NCI-H1694 treated with DMSO at 0.1 percent for 48 hours (cell line): ENCODE measurements at regions not wholly inside any gene's neighbourhood (a gene's known extent, or its start where the extent isn't known, plus 50 kb on each side); places are given as distances from the start of the nearest gene placed in this dataset.

ENCODE experiments used
- DNase-seq: peaks from one replicate; lab custom pipeline; 2025; lab: John Stamatoyannopoulos, UW

- DNase-seq, result no peak
Measured at GRCh38 chr13:107573184-107573583, 642.2 kb downstream of the LIG4 start.

DNA sequence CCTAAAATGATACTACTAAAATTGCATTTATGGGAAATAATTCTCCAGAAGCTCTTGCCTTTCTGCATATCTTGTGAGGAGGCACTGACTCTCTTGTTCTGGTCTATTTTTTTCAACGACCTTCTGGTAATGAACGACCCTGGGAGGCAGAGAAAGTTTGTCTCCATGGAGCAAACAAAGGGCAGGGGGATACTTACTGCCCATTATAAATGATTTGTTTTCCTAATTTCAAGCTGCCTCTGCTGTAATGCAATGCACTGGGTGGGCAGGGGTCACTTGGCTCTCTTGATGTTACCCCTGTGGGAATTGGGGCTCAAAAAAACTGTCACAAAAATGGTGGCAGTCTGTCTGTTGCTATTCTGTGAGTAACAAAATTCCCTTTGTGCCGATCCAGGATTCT lies 643.2 kb downstream of the LIG4 start:
- DNase-seq, result no peak

GRCh38 chr13:107568181-107568580 lies 647.2 kb downstream of the LIG4 start:
- DNase-seq, result no peak

- DNase-seq, result no peak
Measured at GRCh38 chr13:107563099-107563925, 652.0 kb downstream of the LIG4 start.

- no peak for DNase-seq
Measured at GRCh38 chr13:107562203-107562602, 653.1 kb downstream of the LIG4 start.

GRCh38 chr13:107554460-107554859 lies 660.9 kb downstream of the LIG4 start:
- DNase-seq, result no peak

GRCh38 chr13:107553838-107554237 lies 661.5 kb downstream of the LIG4 start:
- DNase-seq, result no peak

DNA sequence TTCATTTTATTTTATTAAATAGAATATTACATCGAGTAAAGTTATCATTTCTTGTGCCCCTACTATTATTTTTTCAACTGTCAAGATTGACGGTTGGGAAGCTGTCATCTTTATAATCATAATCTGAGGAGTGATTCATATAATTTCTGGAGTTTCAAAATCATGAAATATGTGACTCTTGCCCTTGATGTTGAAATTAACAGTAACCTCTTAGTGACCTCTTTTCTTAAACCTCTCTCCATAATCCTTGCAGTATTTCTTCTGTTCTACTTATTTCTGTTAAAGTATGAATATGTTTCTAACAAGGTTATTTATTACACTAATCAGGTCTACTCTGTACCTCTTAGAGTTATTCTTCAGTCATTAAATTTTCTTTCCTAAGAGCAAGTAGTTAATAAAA lies 663.8 kb downstream of the LIG4 start:
- no peak for DNase-seq

- no peak for DNase-seq
Measured at GRCh38 chr13:107548338-107548737, 667.0 kb downstream of the LIG4 start.

DNA sequence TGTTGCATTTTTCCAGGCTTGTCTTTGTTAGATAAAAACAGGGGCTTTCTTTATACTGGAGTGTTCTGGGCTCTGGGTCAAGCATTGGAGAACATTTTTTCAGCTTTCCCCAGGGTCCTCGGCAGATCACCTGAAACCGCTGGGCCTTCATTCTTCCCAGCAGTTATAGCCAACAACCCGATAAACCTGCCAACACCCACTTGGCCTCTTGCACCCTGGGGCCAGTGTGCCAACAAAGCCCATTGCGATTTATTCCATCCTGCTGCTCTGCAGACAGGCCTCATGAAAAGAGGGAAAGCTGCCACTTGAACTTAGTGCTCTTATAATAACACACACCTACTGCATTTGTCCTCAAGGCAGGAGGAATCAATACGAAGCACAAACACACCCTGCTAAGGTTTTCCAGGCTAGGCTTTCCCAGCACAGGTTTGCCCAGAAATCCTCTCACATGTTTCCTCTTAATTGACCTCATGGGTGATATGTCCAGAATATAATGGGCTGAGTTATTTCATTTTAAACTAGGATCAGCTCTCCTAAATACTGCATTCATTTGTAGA lies 669.3 kb downstream of the LIG4 start:
- DNase-seq, result no peak

GRCh38 chr13:107534548-107534947 lies 680.8 kb downstream of the LIG4 start:
- DNase-seq, result no peak

DNA sequence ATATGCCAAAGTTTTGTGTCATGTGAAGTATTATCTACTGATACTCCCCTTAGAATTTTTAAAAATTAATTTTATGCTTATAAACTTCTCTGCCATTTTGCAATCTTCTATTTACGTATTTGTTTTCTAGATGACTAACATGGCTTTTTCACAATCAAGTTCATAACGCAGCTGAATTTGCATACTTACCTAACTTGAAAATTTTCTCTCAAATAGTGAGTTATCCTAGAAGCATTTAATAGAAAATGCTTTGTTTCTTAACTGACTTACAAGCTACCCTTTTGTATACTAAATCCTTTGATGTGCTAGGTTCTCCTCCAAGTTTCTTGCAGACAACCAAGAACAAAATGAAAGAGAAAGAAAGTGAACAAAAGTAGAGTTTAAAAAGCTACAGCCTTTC lies 683.5 kb downstream of the LIG4 start:
- no peak for DNase-seq

DNA sequence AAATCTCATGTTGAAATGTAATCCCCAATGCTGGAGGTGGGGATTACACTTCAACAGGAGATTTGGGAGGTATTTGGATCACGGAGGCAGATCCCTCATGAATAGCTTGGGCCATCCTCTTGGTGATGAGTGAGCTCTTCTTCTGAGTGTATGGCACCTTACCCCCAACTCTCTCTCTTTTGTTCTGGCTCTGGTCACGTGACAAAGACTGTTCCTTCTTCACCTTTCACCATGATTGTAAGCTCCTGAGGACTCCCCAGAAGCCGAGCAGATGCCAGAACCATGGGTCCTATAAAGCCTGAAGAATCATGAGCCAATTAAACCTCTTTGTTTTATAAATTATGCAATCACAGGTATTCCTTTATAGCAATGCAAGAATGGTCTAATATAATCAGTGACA lies 684.2 kb downstream of the LIG4 start:
- DNase-seq, result no peak

DNA sequence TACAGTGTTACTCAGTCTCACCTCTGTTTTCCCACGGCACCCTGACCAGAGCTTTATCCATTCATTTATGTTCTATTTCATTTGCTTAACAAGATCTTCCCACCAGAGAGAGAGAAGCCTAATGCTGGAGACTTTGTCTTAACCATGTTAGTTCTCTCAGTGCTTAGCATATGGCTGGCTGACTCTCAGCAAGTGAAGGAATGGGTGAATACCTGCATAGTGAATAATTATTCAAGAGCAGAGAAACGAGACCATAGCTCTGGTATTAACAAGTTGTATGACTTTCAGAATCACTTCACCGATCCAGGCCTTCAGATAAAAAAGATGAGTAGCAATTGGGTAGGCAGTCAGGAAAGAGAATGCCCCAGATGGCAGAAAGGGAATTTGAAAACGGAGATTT lies 686.3 kb downstream of the LIG4 start:
- no peak for DNase-seq

- no peak for DNase-seq
Measured at GRCh38 chr13:107518780-107519179, 696.6 kb downstream of the LIG4 start.

GRCh38 chr13:107518292-107518691 lies 697.0 kb downstream of the LIG4 start:
- no peak for DNase-seq

DNA sequence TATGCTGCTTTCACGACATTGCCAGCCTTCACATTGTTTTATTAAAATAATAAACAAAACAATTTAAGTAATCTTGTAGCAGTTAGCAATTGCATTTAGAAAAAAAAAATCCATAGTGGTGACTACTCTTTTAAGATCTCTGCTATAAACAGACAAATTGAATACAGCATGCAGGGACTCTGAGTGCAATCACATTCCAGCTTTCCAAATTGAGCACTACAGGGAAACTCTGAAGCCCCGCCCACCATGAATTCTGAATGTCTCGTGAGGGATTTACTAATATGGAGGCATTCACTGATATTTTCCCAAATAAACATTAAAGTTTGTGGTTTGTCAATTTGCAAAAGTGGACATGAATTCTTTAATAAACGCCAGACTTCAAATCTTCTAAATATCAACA lies 698.8 kb downstream of the LIG4 start:
- DNase-seq, result no peak

DNA sequence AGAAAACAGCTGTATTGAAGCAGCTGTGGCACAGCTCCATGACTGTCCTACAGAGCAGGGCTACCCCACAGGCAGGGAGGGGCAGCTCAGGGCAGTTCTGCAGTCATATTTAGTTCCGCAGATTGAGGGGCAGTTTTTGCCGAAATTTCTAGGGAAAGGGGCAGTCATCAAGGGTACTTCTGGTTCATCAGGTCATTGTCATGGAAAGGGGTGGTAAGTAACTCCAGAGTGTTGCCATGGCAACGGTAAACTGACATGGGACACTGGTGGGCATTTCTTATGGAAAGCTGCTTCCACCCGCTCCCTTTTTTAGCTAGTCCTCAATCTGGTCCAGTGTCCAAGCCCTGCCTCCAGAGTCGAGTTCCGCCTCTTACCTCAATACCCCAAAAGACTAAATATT lies 702.8 kb downstream of the LIG4 start:
- no peak for DNase-seq

DNA sequence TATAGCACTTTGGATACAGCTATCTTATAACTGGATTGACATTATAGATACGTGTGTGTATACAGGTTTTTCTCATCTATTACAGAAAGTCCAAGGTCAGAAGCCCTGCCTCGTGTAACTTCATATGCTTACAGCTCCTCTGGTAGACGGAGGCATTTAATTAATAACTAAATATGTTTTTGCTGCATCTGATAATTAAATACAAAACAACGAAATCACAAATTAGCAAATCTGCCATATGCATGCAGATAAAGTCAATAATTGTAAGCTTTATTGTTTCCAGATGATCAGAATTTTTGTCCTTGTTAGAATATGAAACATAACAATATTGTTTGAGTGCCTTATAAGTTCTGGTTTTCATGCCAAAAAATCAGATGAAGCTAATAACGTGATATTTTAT lies 717.7 kb downstream of the LIG4 start:
- DNase-seq, result no peak

DNA sequence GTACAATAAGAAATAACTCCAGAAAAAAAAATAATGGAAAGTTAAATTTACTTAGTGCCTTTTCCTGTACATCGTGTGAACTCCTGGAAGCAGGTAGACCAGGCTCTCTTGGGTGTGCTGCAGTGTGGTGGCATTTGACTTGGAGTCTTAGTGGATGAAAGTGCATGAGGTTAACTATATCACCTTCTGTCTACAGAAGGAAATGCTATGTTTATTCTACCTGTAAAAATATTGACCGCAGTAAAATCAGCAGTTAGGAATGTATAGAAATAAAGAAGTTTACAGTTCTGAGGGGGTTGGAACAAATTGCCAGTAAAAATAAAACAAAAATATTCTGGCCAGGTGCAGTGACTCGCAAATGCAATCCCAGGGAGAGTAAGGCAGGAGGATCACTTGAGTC lies 722.1 kb downstream of the LIG4 start:
- DNase-seq, result no peak

- no peak for DNase-seq
Measured at GRCh38 chr13:107482688-107483087, 732.6 kb downstream of the LIG4 start.

GRCh38 chr13:107480130-107480529 lies 735.2 kb downstream of the LIG4 start:
- no peak for DNase-seq

DNA sequence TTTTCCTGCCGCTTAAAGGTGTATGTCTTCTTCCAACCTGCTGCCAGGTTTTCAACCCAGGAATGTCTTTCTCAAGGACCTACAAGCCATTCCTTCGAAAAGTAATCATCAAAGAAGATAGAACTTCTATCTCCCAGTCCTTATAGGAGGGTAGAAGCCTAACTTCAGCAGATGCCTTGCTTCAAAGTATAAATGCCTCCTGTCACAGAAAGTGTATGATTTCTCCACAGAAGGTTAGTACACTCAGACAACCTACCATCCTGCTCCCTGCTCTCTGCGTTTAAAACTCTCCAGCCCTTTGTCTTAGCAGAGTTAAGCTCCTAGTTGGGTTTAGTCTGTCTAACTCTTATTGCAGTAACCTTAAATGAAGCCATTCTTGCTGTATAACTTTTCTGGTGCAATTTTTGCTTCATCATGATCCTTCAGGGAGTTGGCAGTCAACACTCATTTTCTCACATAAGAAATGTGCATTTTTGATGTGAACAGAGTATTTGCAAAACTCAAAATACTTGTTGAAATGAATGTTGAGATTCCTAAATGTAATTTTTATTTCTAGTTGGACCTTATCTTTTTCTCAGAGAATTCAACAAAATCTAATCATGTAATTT lies 737.5 kb downstream of the LIG4 start:
- no peak for DNase-seq
